KMS-11 (cell line): ENCODE measurements at regions not wholly inside any gene's neighbourhood (a gene's known extent, or its start where the extent isn't known, plus 50 kb on each side); places are given as distances from the start of the nearest gene placed in this dataset.
"Not testable (repeated sequence)": the region's sequence is repeated elsewhere in the genome, so short reads cannot be mapped to it uniquely, and the experiment has no call there.

ENCODE experiments used
- H2AFZ ChIP-seq: fragments of 200-600 bp; sonication (generic); 2 replicates; pipeline ENCODE4 v1.6.1; 2016; ENCODE audit warnings: antibody characterized with exemption, mixed run types, low read depth
- H3K27ac ChIP-seq: fragments of 200-600 bp; sonication (generic); 2 replicates; pipeline ENCODE4 v1.6.1; 2016; ENCODE audit warnings: mild to moderate bottlenecking, mixed run types
- H3K27me3 ChIP-seq: fragments of 200-600 bp; sonication (generic); 2 replicates; pipeline ENCODE4 v1.6.1; 2017; ENCODE audit warnings: mild to moderate bottlenecking, low read depth, mixed run types, moderate library complexity; ENCODE audit not compliant: insufficient read depth
- H3K36me3 ChIP-seq: fragments of 200-600 bp; sonication (generic); 2 replicates; pipeline ENCODE4 v1.6.1; 2017; ENCODE audit warnings: mild to moderate bottlenecking, mixed run types; ENCODE audit not compliant: insufficient read depth
- H3K4me1 ChIP-seq: fragments of 200-600 bp; sonication (generic); 2 replicates; pipeline ENCODE4 v1.6.1; 2016; ENCODE audit warnings: mild to moderate bottlenecking, low read depth, mixed run types; ENCODE audit not compliant: poor library complexity, severe bottlenecking
- H3K4me2 ChIP-seq: fragments of 200-600 bp; sonication (generic); 2 replicates; pipeline ENCODE4 v1.7.0; 2016; ENCODE audit warnings: mild to moderate bottlenecking, mixed run types
- H3K4me3 ChIP-seq: fragments of 200-600 bp; sonication (generic); IDR thresholded peaks from 2 replicates; pipeline ENCODE4 v1.6.1; 2017; ENCODE audit warnings: low read depth, low read length, mixed read lengths; ENCODE audit not compliant: insufficient read depth
- H3K79me2 ChIP-seq: fragments of 200-600 bp; sonication (generic); 2 replicates; pipeline ENCODE4 v1.6.1; 2016; ENCODE audit warnings: low read depth, mixed run types; ENCODE audit not compliant: insufficient read depth
- H3K9ac ChIP-seq: fragments of 200-600 bp; sonication (generic); 2 replicates; pipeline ENCODE4 v1.6.1; 2016; ENCODE audit warnings: mild to moderate bottlenecking, mixed run types
- H4K20me1 ChIP-seq: fragments of 200-600 bp; sonication (generic); 2 replicates; pipeline ENCODE4 v1.6.1; 2016; ENCODE audit warnings: mild to moderate bottlenecking, mixed run types; ENCODE audit not compliant: insufficient read depth
- TF ChIP-seq, protein P1 (sequence below): fragments of 200-600 bp; sonication (generic); conservative IDR thresholded peaks from 2 replicates; pipeline ENCODE4 v1.6.1; 2017; ENCODE audit warnings: low read depth, mild to moderate bottlenecking, antibody characterized with exemption, low read length, moderate library complexity, mixed read lengths

DNA sequence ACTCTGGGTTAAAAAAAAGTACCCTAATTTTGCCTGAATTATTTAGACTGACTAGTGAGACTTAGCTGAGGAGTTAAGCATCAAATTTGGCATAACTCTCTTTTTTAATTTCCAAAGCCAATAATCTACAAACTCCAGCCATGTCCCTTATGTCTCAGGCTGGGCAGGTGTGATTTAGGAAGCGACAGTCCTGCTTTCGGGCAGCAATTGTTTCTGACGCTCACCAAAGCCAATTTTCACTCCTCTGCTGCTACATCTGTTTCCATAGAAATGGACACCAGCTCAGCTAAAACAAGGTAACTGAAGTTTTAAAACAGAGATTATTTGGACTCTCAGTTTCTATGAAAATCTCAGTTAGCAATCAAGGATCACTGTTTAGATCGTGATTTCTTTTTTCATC, 338.7 kb downstream of the ABCC12 start:
- H3K4me3 ChIP-seq = no peak overlapping the region
- no peaks in the 10 kb centered on the region for H3K36me3 ChIP-seq
- no peak overlapping the region for H2AFZ ChIP-seq
- no peak overlapping the region for H3K4me2 ChIP-seq
- H3K79me2 ChIP-seq = no peaks in the 10 kb centered on the region
- H3K27me3 ChIP-seq = no peaks in the 10 kb centered on the region
- no peak overlapping the region for H3K27ac ChIP-seq
- H3K9ac ChIP-seq = no peak overlapping the region
- no peaks in the 10 kb centered on the region for H4K20me1 ChIP-seq
- no peaks in the 10 kb centered on the region for H3K4me1 ChIP-seq
- TF ChIP-seq, protein P1, sequence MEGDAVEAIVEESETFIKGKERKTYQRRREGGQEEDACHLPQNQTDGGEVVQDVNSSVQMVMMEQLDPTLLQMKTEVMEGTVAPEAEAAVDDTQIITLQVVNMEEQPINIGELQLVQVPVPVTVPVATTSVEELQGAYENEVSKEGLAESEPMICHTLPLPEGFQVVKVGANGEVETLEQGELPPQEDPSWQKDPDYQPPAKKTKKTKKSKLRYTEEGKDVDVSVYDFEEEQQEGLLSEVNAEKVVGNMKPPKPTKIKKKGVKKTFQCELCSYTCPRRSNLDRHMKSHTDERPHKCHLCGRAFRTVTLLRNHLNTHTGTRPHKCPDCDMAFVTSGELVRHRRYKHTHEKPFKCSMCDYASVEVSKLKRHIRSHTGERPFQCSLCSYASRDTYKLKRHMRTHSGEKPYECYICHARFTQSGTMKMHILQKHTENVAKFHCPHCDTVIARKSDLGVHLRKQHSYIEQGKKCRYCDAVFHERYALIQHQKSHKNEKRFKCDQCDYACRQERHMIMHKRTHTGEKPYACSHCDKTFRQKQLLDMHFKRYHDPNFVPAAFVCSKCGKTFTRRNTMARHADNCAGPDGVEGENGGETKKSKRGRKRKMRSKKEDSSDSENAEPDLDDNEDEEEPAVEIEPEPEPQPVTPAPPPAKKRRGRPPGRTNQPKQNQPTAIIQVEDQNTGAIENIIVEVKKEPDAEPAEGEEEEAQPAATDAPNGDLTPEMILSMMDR = no peak

DNA sequence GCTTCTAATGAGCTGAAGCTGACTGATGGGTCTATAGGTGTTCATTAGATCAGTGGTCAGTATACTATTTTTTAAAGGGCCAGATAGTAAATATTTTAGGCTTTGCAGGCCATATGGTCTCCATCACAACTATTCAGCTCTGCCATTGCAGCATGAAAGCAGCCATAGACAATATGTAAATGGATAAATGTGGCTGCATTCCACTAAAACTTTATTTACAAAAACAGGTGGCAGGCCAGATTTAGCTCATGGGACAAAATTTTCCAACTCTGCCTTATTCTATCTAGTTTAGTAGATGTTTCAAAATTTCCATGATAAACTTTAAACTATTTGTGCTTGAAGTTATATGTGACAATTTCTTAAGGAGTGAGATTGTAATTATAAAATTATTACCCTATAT, 339.3 kb downstream of the ABCC12 start:
- Histone ChIP-seq H4K20me1 (no peaks in the 10 kb centered on the region), H3K79me2 (no peaks in the 10 kb centered on the region), H3K4me2 (no peak overlapping the region), H3K4me1 (no peaks in the 10 kb centered on the region), H3K27ac (no peak overlapping the region), H3K27me3 (no peaks in the 10 kb centered on the region), H3K36me3 (no peaks in the 10 kb centered on the region), H3K9ac (no peak overlapping the region), H3K4me3 (no peak overlapping the region), H2AFZ (no peak overlapping the region)
- TF ChIP-seq, protein P1 = no peak

DNA sequence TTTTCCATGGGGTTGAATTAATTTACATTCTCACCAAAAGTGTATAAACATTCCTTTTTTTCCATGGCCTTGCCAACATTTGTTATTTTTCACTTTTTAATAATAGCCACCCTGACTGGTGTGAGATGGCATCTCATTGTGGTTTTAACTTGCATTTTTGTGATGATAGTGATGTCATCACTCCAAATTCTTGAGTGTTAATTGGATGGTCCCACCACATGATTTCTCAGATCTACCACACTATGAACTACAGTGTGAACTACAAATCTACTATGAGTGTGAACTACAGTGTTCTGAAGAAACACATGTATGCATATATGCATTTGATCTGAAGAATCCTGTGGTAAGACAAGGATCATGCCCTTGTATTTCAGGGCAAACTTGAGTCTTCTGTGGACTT, 340.1 kb downstream of the ABCC12 start:
- H3K27me3 ChIP-seq = no peaks in the 10 kb centered on the region
- H3K79me2 ChIP-seq = no peaks in the 10 kb centered on the region
- no peak overlapping the region for H2AFZ ChIP-seq
- no peak overlapping the region for H3K4me3 ChIP-seq
- TF ChIP-seq, protein P1 = no peak
- H3K27ac ChIP-seq = no peak overlapping the region
- H3K36me3 ChIP-seq = no peaks in the 10 kb centered on the region
- H3K9ac ChIP-seq = no peak overlapping the region
- no peaks in the 10 kb centered on the region for H4K20me1 ChIP-seq
- no peak overlapping the region for H3K4me2 ChIP-seq
- no peaks in the 10 kb centered on the region for H3K4me1 ChIP-seq

DNA sequence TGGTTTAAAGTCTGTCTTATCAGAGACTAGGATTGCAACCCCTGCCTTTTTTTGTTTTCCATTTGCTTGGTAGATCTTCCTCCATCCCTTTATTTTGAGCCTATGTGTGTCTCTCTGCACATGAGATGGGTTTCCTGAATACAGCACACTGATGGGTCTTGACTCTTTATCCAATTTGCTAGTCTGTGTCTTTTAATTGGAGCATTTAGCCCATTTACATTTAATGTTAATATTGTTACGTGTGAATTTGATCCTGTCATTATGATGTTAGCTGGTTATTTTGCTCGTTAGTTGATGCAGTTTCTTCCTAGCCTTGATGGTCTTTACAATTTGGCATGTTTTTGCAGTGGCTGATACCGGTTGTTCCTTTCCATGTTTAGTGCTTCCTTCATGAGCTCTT, 344.0 kb downstream of the ABCC12 start:
- H3K4me2 ChIP-seq, H3K4me3 ChIP-seq: not testable (repeated sequence)

DNA sequence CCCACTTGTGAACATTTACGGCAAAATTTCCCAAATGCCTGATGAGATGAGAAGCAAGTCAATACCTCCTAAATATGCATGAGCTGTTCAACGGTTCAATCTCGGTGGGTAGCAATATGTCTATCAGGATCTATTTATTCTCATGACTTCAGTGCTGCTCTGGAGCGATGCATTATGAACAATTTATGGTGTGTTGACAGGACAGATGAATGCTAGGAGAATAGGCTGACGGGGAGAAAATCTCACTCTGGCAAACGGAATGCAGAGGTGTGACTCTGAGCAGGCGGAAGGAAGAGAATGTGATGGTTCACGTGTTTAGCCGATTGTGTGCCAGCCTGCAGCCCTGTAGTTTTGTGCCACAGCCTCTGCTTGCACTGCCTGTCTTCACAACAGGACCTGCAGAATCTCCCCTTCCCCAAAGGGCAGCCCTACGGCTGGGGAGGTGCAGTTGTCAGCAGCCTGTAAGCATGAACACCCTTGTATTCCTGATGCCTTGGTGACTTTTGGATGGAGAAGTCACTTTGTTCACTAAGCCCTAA, 345.2 kb downstream of the PHKB start:
- Histone ChIP-seq H3K4me3 (no peak overlapping the region), H3K27ac (no peak overlapping the region), H3K36me3 (no peaks in the 10 kb centered on the region), H3K4me1 (no peaks in the 10 kb centered on the region), H2AFZ (no peak overlapping the region), H3K9ac (no peak overlapping the region), H3K27me3 (no peaks in the 10 kb centered on the region), H3K4me2 (no peak overlapping the region), H4K20me1 (no peaks in the 10 kb centered on the region), H3K79me2 (no peaks in the 10 kb centered on the region)
- TF ChIP-seq, protein P1 = no peak

More for the DNA sequence above, 344.0 kb downstream of the ABCC12 start:
- not testable (repeated sequence) for H3K27me3 ChIP-seq, H3K27ac ChIP-seq, H3K9ac ChIP-seq, H3K79me2 ChIP-seq, H2AFZ ChIP-seq, H3K36me3 ChIP-seq, H4K20me1 ChIP-seq, H3K4me1 ChIP-seq
